H1 (cell line): ENCODE measurements at regions not wholly inside any gene's neighbourhood (a gene's known extent, or its start where the extent isn't known, plus 50 kb on each side); places are given as distances from the start of the nearest gene placed in this dataset.

ENCODE experiments used
- CTCF ChIA-PET: fragments of 300-600 bp; sonication (Branson Sonifier 250); formaldehyde crosslinking; loops from one replicate; lab custom pipeline; 2021; ENCODE audit not compliant: partially characterized antibody; lab: Charles Lee
- POLR2A ChIA-PET: fragments of 300-600 bp; sonication (Branson Sonifier 250); formaldehyde crosslinking; loops from one replicate; lab custom pipeline; 2021; ENCODE audit warnings: inconsistent platforms; ENCODE audit not compliant: partially characterized antibody; lab: Charles Lee
- DNase-seq, 2 experiments: peaks; one replicate each; pipeline versions ENCODE4 v3.0.0 to v3.0.0-alpha.2; 2010 to 2022; ENCODE audit warnings: low spot score in 2 of 2, low read depth in 1 of 2, mixed read lengths in 1 of 2
- FAIRE-seq: peaks from 2 replicates; lab custom pipeline; 2011; peaks lifted over from hg19 to GRCh38; lab: Jason Lieb, UNC
- H2AFZ ChIP-seq: 2 replicates; pipeline ENCODE4 v1.8.1; 2012; ENCODE audit warnings: low read length, inconsistent platforms
- H2AK5ac ChIP-seq: 2 replicates; pipeline ENCODE4 v1.6.1; 2013; ENCODE audit warnings: low read depth, low read length
- H2BK120ac ChIP-seq: replicated peaks from 2 replicates; pipeline ENCODE3; 2013; ENCODE audit warnings: low read depth, low read length, inconsistent platforms
- H2BK12ac ChIP-seq: 2 replicates; pipeline ENCODE4 v1.6.1; 2013; ENCODE audit warnings: low read depth, low read length
- H2BK15ac ChIP-seq: 2 replicates; pipeline ENCODE4 v1.6.1; 2013; ENCODE audit warnings: low read length
- H2BK20ac ChIP-seq: 2 replicates; pipeline ENCODE4 v1.6.1; 2013; ENCODE audit warnings: low read length
- H2BK5ac ChIP-seq: 2 replicates; pipeline ENCODE4 v1.6.1; 2013; ENCODE audit warnings: low read depth, low read length
- H3K14ac ChIP-seq: 2 replicates; pipeline ENCODE4 v1.6.1; 2013; ENCODE audit warnings: inconsistent platforms; ENCODE audit not compliant: insufficient read length
- H3K18ac ChIP-seq: 2 replicates; pipeline ENCODE4 v1.6.1; 2013; ENCODE audit warnings: low read length; ENCODE audit errors: extremely low read depth
- H3K23ac ChIP-seq: 2 replicates; pipeline ENCODE4 v1.6.1; 2013; ENCODE audit warnings: inconsistent platforms; ENCODE audit not compliant: insufficient read length
- H3K23me2 ChIP-seq: 2 replicates; pipeline ENCODE4 v1.6.1; 2013; ENCODE audit warnings: low read depth, low read length
- H3K27ac ChIP-seq: 2 replicates; pipeline ENCODE4 v1.6.1; 2011; ENCODE audit warnings: low read depth, low read length, inconsistent platforms
- H3K27me3 ChIP-seq, 4 experiments: replicated peaks in 1 of 4; 1 replicate in 1 of 4; 2 replicates in 3 of 4; pipeline versions ENCODE4 v1.6.1 to v1.8.1; 2011 to 2013; ENCODE audit warnings: low read length in 3 of 4, mild to moderate bottlenecking in 3 of 4, inconsistent platforms in 2 of 4, mixed read lengths in 2 of 4, moderate library complexity in 1 of 4; ENCODE audit not compliant: control insufficient read depth in 3 of 4, insufficient read depth in 3 of 4; ENCODE audit errors: extremely low read depth in 1 of 4
- H3K36me3 ChIP-seq, 4 experiments: 2 replicates each; pipeline versions ENCODE4 v1.6.1 to v1.8.1; 2011 to 2013; ENCODE audit warnings: mild to moderate bottlenecking in 4 of 4, low read length in 3 of 4, moderate library complexity in 2 of 4, control low read depth in 1 of 4, inconsistent platforms in 1 of 4; ENCODE audit not compliant: insufficient read depth in 4 of 4, control insufficient read depth in 2 of 4
- H3K4ac ChIP-seq: replicated peaks from 2 replicates; pipeline ENCODE3; 2013; ENCODE audit warnings: low read length, low read depth, mixed read lengths, inconsistent platforms; ENCODE audit not compliant: insufficient read length
- H3K4me1 ChIP-seq, 4 experiments: replicated peaks in 1 of 4; 1 replicate in 1 of 4; 2 replicates in 3 of 4; pipeline versions ENCODE4 v1.6.1 to v1.8.1; 2011 to 2013; ENCODE audit warnings: low read length in 3 of 4, inconsistent platforms in 2 of 4, mixed read lengths in 1 of 4; ENCODE audit not compliant: insufficient read depth in 4 of 4, control insufficient read depth in 3 of 4
- H3K4me2 ChIP-seq, 2 experiments: 2 replicates each; pipeline versions ENCODE4 v1.6.1 to v1.8.1; 2011 to 2013; ENCODE audit warnings: low read depth in 2 of 2, low read length in 2 of 2, control low read depth in 1 of 2, inconsistent platforms in 1 of 2, mild to moderate bottlenecking in 1 of 2; ENCODE audit not compliant: insufficient read depth in 1 of 2
- H3K4me3 ChIP-seq, 4 experiments: fragments of 200-600, 300-600 bp in 1 of 4; sonication (generic), shearing (Covaris generic), sonication (Bioruptor Twin) in 1 of 4; 2 replicates each; pipeline versions ENCODE4 v1.5.1 to v1.8.1; 2011 to 2016; ENCODE audit warnings: low read length in 4 of 4, low read depth in 3 of 4, control low read depth in 2 of 4, inconsistent platforms in 2 of 4, mild to moderate bottlenecking in 2 of 4, mixed read lengths in 1 of 4, moderate library complexity in 1 of 4; ENCODE audit not compliant: insufficient read depth in 2 of 4; ENCODE audit errors: extremely low read depth in 1 of 4
- H3K56ac ChIP-seq: replicated peaks from 2 replicates; pipeline ENCODE3; 2013; ENCODE audit warnings: low read depth, mild to moderate bottlenecking, mixed read lengths, low read length, inconsistent platforms; ENCODE audit not compliant: insufficient read length
- H3K79me1 ChIP-seq: 2 replicates; pipeline ENCODE4 v1.6.1; 2013; ENCODE audit warnings: low read depth, low read length, control low read depth
- H3K79me2 ChIP-seq, 2 experiments: 2 replicates each; pipeline versions ENCODE4 v1.6.1 to v1.8.1; 2012 to 2013; ENCODE audit warnings: low read length in 2 of 2, mild to moderate bottlenecking in 2 of 2, inconsistent platforms in 1 of 2; ENCODE audit not compliant: insufficient read depth in 2 of 2, control insufficient read depth in 1 of 2
- H3K9ac ChIP-seq, 4 experiments: replicated peaks in 1 of 4; 1 replicate in 1 of 4; 2 replicates in 3 of 4; pipeline versions ENCODE4 v1.6.1 to v1.8.1; 2011 to 2013; ENCODE audit warnings: low read depth in 3 of 4, low read length in 3 of 4, control low read depth in 2 of 4, mild to moderate bottlenecking in 2 of 4, moderate library complexity in 2 of 4, inconsistent platforms in 1 of 4; ENCODE audit errors: extremely low read depth in 1 of 4
- H3K9me3 ChIP-seq, 2 experiments: 2 replicates each; pipeline versions ENCODE4 v1.6.1 to v1.8.1; 2012 to 2013; ENCODE audit warnings: mild to moderate bottlenecking in 2 of 2, moderate library complexity in 2 of 2, control low read depth in 1 of 2, inconsistent platforms in 1 of 2, low read depth in 1 of 2, low read length in 1 of 2, mixed read lengths in 1 of 2; ENCODE audit not compliant: insufficient read depth in 2 of 2
- H4K20me1 ChIP-seq, 2 experiments: replicated peaks in 1 of 2; 2 replicates each; pipeline versions ENCODE3 to v1.8.1; 2011 to 2013; ENCODE audit warnings: inconsistent platforms in 2 of 2, low read length in 2 of 2, mild to moderate bottlenecking in 1 of 2; ENCODE audit not compliant: insufficient read depth in 2 of 2, control insufficient read depth in 1 of 2
- H4K5ac ChIP-seq: 2 replicates; pipeline ENCODE4 v1.6.1; 2013; ENCODE audit warnings: low read length, low read depth, mixed read lengths, inconsistent platforms; ENCODE audit not compliant: insufficient read length
- H4K8ac ChIP-seq: 2 replicates; pipeline ENCODE4 v1.8.0; 2013; ENCODE audit warnings: mild to moderate bottlenecking, moderate library complexity, low read length, inconsistent platforms; ENCODE audit not compliant: insufficient read depth; ENCODE audit errors: extremely low read depth
- H4K91ac ChIP-seq: replicated peaks from 2 replicates; pipeline ENCODE3; 2013; ENCODE audit warnings: low read length, mixed read lengths, inconsistent platforms; ENCODE audit not compliant: insufficient read length
- CTBP2 ChIP-seq: IDR thresholded peaks from 2 replicates; pipeline ENCODE4 v1.7.0; 2011; ENCODE audit warnings: borderline replicate concordance, mild to moderate bottlenecking, moderate library complexity, mixed read lengths, low read length; ENCODE audit not compliant: insufficient read depth, insufficient read length
- EP300 ChIP-seq, 2 experiments: IDR thresholded peaks; 1 replicate in 1 of 2; 2 replicates in 1 of 2; pipeline ENCODE4 v1.6.1; 2011 to 2012; ENCODE audit warnings: low read depth in 2 of 2, low read length in 2 of 2, mild to moderate bottlenecking in 2 of 2, borderline replicate concordance in 1 of 2, inconsistent platforms in 1 of 2, moderate library complexity in 1 of 2
- JUN ChIP-seq: IDR thresholded peaks from 2 replicates; pipeline ENCODE4 v1.6.1; 2011; ENCODE audit warnings: low read depth, mild to moderate bottlenecking, improper control_type of control experiment, low read length
- POLR2AphosphoS5 ChIP-seq: IDR thresholded peaks from 2 replicates; pipeline ENCODE4 v1.6.1; 2011; ENCODE audit warnings: low read depth, low read length
- RBBP5 ChIP-seq: IDR thresholded peaks from 2 replicates; pipeline ENCODE4 v1.7.1; 2012; ENCODE audit warnings: low read depth, mild to moderate bottlenecking, inconsistent platforms, low read length, moderate library complexity, borderline replicate concordance
- RXRA ChIP-seq: IDR thresholded peaks from 2 replicates; pipeline ENCODE4 v1.6.1; 2011; ENCODE audit warnings: low read depth, mild to moderate bottlenecking, low read length, moderate library complexity; ENCODE audit not compliant: insufficient read depth
- SAP30 ChIP-seq: fragments of 300-600 bp; sonication (generic); IDR thresholded peaks from 2 replicates; pipeline ENCODE4 v1.7.1; 2012; ENCODE audit warnings: low read length, moderate library complexity, mild to moderate bottlenecking, inconsistent platforms; ENCODE audit not compliant: insufficient read depth, insufficient replicate concordance
- TBP ChIP-seq: IDR thresholded peaks from 2 replicates; pipeline ENCODE4 v1.6.1; 2011; ENCODE audit warnings: low read depth, low read length, improper control_type of control experiment
- TCF12 ChIP-seq: IDR thresholded peaks from 2 replicates; pipeline ENCODE4 v1.6.1; 2011; ENCODE audit warnings: low read depth, mild to moderate bottlenecking, low read length
- YY1 ChIP-seq: IDR thresholded peaks from 2 replicates; pipeline ENCODE4 v1.6.1; 2011; ENCODE audit warnings: low read depth, mild to moderate bottlenecking, low read length
- WGBS, 2 experiments: shearing (Covaris generic) in 1 of 2; methylation state at CpG; one replicate each; pipeline versions ENCODE4 v1.1.6 to v1.1.7; 2013 to 2015; ENCODE audit warnings: low lambda C conversion rate in 2 of 2, mixed read lengths in 2 of 2, inconsistent platforms in 1 of 2, low coverage in 1 of 2, missing lambda C conversion rate in 1 of 2; ENCODE audit not compliant: insufficient replicate concordance in 2 of 2, insufficient coverage in 1 of 2, insufficient read length in 1 of 2; ENCODE audit errors: extremely low coverage in 1 of 2, missing lambda C conversion rate in 1 of 2; 5-methylcytosine and 5-hydroxymethylcytosine counted together
- TF ChIP-seq, protein P1 (sequence below), 3 experiments: IDR thresholded peaks; 1 replicate in 2 of 3; 2 replicates in 1 of 3; pipeline versions ENCODE4 v1.5.1 to v1.6.1; 2011; ENCODE audit warnings: low read length in 3 of 3, mild to moderate bottlenecking in 3 of 3, inconsistent platforms in 2 of 3, low read depth in 1 of 3, moderate library complexity in 1 of 3; ENCODE audit not compliant: insufficient read depth in 1 of 3; ENCODE audit errors: control extremely low read depth in 1 of 3
- TF ChIP-seq, protein P2 (sequence below): IDR thresholded peaks from 2 replicates; pipeline ENCODE4 v1.6.1; 2012; ENCODE audit warnings: inconsistent platforms

DNA sequence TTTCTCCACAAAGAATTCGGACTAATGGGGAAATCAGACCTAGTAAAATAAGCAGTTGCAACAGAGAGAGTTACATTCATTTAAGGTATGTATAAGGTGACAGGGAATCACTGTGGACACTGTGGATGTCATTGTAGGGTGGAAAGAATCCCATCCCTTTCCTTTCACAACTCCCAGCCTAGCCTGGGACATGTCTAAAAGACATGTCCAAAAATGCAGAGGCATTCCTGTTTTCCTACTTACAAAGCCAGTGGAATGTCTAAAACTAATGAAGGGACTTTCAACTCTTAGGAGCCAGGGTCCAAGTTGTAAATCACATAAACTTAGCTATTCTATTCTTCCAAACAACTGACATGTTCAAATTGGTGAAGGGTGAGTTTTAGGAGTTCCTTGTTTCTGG lies 511.0 kb downstream of the PRELID2 start:
- Histone ChIP-seq H3K23ac (no peak overlapping the region), H4K20me1 (no peaks in the 10 kb centered on the region), H3K56ac (no peak overlapping the region), H2BK120ac (no peak overlapping the region), H2BK15ac (no peak overlapping the region), H2BK5ac (no peak overlapping the region), H3K27ac (no peak overlapping the region), H2BK20ac (no peak overlapping the region), H3K79me2 (no peaks in the 10 kb centered on the region), H3K27me3 (no peaks in the 10 kb centered on the region), H3K18ac (no peak overlapping the region), H3K4me3 (no peak overlapping the region), H4K5ac (no peak overlapping the region), H2AK5ac (no peak overlapping the region), H3K36me3 (no peaks in the 10 kb centered on the region), H3K9ac (no peak overlapping the region), H3K4me2 (no peak overlapping the region), H3K79me1 (no peaks in the 10 kb centered on the region), H3K9me3 (no peaks in the 10 kb centered on the region), H2BK12ac (no peak overlapping the region), H3K14ac (no peak overlapping the region), H3K23me2 (no peaks in the 10 kb centered on the region), H4K8ac (no peak overlapping the region), H3K4ac (no peak overlapping the region), H2AFZ (no peak overlapping the region), H3K4me1 (no peaks in the 10 kb centered on the region), H4K91ac (no peak overlapping the region)
- DNase-seq (no peak), FAIRE-seq (no peak)
- CTCF ChIA-PET: no interaction called here
- 83% methylated on average over 1 of the region's 1 CpG; no CpG with 5 or more reads in 1 of the 2 experiments for WGBS, 2 experiments
- POLR2A ChIA-PET: no interaction called here
- no peak for TF ChIP-seq EP300 (IDR thresholded peaks at IDR 0.05; ENCODE audit: borderline replicate concordance in 1 of 2, low read depth in 2 of 2, low read length in 2 of 2)
- TF ChIP-seq TBP: no peak
- no peak for TF ChIP-seq JUN
- TF ChIP-seq, protein P1, sequence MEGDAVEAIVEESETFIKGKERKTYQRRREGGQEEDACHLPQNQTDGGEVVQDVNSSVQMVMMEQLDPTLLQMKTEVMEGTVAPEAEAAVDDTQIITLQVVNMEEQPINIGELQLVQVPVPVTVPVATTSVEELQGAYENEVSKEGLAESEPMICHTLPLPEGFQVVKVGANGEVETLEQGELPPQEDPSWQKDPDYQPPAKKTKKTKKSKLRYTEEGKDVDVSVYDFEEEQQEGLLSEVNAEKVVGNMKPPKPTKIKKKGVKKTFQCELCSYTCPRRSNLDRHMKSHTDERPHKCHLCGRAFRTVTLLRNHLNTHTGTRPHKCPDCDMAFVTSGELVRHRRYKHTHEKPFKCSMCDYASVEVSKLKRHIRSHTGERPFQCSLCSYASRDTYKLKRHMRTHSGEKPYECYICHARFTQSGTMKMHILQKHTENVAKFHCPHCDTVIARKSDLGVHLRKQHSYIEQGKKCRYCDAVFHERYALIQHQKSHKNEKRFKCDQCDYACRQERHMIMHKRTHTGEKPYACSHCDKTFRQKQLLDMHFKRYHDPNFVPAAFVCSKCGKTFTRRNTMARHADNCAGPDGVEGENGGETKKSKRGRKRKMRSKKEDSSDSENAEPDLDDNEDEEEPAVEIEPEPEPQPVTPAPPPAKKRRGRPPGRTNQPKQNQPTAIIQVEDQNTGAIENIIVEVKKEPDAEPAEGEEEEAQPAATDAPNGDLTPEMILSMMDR (IDR thresholded peaks at IDR 0.05; ENCODE audit: control extremely low read depth in 1 of 3, insufficient read depth in 1 of 3, low read depth in 1 of 3, low read length in 3 of 3): no peak
- no peak for TF ChIP-seq CTBP2
- TF ChIP-seq POLR2AphosphoS5: no peak
- TF ChIP-seq TCF12: no peak
- TF ChIP-seq RXRA: no peak
- TF ChIP-seq, protein P2, sequence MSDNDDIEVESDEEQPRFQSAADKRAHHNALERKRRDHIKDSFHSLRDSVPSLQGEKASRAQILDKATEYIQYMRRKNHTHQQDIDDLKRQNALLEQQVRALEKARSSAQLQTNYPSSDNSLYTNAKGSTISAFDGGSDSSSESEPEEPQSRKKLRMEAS: no peak
- TF ChIP-seq SAP30: no peak
- TF ChIP-seq RBBP5: no peak
- no peak for TF ChIP-seq YY1
